ENCODE measurements at regions not wholly inside any gene's neighbourhood (a gene's known extent, or its start where the extent isn't known, plus 50 kb on each side); places are given as distances from the start of the nearest gene placed in this dataset.

DNA sequence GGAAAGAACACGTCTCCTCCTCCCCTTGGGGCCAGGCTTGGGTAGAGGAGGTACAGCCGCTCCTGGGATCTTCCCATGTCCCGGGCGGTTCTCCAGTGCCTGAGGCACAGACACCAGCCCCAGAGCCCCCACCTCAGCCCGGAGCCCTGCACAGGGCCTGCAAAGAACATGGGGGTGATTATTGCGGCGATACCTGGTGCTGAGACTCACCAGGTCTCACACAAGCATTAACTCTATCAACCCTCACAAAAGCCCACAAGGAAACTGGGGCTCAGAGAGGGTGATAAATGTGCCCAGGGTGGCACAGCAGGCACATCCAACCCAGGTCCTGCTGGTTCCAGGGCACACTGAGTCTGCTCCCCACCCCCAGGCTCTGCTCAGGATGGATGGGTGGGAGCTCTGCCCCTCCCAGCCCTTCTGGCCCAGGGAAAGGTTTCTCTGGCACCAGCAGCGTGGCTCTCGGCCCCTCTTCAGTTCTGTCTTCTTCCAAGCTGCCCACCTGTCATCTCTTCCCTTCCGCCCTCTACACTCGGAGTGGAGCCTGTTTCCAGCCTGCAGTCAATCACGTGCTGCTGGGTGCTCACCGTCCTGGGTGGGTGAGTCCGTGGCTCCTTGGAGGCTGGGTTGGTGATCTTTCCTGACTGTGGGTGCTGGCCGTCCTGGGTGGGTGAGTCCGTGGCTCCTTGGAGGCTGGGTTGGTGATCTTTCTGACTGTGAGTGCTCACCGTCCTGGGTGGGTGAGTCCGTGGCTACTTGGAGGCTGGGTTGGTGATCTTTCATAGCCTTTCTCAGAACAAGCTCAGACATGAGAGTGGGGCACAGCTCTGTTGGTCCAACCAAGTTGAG is 53.6 kb upstream of the AJAP1 start:
- TF ChIP-seq, protein P1, sequence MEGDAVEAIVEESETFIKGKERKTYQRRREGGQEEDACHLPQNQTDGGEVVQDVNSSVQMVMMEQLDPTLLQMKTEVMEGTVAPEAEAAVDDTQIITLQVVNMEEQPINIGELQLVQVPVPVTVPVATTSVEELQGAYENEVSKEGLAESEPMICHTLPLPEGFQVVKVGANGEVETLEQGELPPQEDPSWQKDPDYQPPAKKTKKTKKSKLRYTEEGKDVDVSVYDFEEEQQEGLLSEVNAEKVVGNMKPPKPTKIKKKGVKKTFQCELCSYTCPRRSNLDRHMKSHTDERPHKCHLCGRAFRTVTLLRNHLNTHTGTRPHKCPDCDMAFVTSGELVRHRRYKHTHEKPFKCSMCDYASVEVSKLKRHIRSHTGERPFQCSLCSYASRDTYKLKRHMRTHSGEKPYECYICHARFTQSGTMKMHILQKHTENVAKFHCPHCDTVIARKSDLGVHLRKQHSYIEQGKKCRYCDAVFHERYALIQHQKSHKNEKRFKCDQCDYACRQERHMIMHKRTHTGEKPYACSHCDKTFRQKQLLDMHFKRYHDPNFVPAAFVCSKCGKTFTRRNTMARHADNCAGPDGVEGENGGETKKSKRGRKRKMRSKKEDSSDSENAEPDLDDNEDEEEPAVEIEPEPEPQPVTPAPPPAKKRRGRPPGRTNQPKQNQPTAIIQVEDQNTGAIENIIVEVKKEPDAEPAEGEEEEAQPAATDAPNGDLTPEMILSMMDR (IDR thresholded peaks at IDR 0.05; ENCODE audit: borderline replicate concordance, insufficient read depth, low read depth, low read length), result no peak
- H3K4me3 ChIP-seq (ENCODE audit: low read depth, low read length), result no peak overlapping the region

DNA sequence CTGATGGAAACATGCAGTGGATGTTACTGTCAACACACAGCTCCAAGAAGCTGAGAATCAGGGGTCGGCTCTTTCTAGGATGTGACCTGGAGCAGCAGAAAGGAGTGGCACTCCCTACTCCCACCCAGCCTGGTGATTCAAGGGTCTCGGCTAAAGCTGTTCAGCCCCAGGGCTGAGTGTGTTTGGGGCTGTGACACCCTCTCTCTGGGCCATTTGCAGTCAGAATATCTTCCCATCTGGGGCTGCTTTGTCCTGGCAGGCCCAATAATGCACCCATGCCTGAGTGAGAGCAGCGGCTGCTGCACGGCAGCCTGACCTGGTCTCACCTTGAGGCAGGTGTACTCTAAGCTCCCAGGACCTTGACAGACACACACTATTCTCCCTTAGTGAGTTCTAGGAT is 52.5 kb upstream of the AJAP1 start:
- no peak overlapping the region for H3K4me3 ChIP-seq (ENCODE audit: low read depth, low read length)
- TF ChIP-seq, protein P1 (IDR thresholded peaks at IDR 0.05; ENCODE audit: borderline replicate concordance, insufficient read depth, low read depth, low read length), result no peak

DNA sequence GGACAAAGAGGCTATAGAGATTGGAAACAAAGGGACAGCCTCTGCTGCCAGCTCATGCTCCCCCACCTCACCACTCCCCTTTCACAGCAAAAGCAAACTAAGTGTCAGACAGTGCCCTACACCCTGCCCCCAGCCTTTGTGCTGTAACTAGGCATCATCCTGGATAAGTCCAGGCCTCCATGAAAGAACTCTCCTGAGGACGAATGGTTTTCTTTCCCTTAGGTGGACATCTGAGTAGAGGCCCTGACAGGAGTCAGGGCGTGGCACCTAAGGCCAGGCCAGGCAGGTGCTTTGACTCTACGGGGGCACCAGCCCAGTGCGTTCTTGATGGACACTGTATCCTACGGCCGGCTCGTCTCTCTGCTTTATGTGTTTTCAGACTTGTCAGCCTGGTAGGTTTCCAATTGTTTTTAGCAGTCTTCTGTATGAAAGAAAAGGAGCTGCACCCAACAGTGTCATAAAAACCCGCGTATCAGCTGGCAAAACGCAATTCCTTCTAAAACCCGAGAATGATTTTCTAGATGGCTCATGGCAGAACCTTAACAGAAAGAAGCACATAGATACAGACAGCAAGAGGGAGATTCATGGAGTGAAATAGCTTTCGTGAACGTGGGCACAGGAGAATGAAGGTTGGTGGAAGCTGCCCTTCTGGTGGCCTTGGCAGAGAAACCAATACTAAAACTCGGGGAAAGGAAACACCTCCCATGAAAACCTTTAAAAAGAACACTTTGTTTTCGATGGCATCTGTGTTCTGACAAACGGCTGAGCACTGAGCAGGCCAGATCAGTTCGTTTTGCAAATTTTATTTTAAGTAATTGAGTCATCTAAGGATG is 51.7 kb upstream of the AJAP1 start:
- TF ChIP-seq, protein P1 (IDR thresholded peaks at IDR 0.05; ENCODE audit: borderline replicate concordance, insufficient read depth, low read depth, low read length), result no peak
- H3K4me3 ChIP-seq (ENCODE audit: low read depth, low read length), result no peak overlapping the region

DNA sequence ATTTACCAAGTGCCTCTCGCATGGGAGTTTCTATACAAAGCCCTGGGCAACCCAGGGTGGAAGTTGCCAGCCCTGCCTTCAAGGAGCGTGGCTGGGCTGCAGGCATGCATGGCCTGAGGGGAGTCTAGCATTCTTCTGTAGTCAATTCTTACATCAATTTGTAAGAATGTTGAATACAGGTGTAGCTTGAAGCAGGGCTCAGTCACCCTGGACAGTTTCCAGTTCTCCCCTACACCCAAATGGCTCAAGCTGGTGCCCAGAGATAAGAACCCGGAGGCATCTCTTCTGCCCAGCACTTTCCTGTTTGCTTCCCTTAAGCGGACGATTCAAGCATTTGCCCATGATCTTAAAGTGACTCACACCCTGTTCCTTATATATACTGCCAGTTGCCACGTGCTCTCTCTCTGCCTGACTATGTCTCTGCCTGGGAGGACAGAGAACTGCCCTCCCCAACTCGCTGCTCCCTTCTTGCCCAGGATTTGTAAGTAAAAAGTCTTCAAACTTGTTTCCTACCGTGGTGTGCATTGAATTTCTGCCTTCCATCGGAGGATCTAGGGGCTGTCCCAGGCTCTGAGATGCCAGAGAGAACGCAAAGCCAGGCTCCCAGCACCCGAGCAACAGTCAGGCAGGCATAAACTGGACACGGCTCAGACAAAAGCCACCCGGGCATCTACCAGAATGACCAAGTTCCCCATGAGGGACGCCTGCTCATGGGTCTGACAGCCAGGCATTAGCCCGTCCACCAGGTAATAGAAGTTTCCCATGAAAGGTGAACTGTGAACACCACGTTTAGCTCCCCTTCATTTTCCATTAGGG is 50.9 kb upstream of the AJAP1 start:
- TF ChIP-seq, protein P1 (IDR thresholded peaks at IDR 0.05; ENCODE audit: borderline replicate concordance, insufficient read depth, low read depth, low read length), result no peak
- H3K4me3 ChIP-seq (ENCODE audit: low read depth, low read length), result no peak overlapping the region
